Right ventricle myocardium inferior (tissue), 1 donor: ENCODE measurements at regions not wholly inside any gene's neighbourhood (a gene's known extent, or its start where the extent isn't known, plus 50 kb on each side); places are given as distances from the start of the nearest gene placed in this dataset.
A peak's percentile ranks its signal among the peaks of the same experiment; 100 is the strongest.
"Not testable (repeated sequence)": the region's sequence is repeated elsewhere in the genome, so short reads cannot be mapped to it uniquely, and the experiment has no call there.

ENCODE experiments used
- ATAC-seq: fragments of 200-7000 bp; cut with Tn5 transposase; one replicate; pipeline ENCODE4 v1.9.1; 2020; ENCODE audit warnings: mild to moderate bottlenecking, moderate library complexity
- DNase-seq: peaks from one replicate; pipeline ENCODE4 v3.0.0; 2021; ENCODE audit errors: missing footprints
- intact Hi-C: fragments of 100-400 bp; cut with DNase I; formaldehyde crosslinking; loops from one replicate; pipeline ENCODE4 v1.11.0; 2022
- donor health status: DM: no; HTN: yes; CAD: no; lungs with severe emphysema.

- ATAC-seq (no peak), DNase-seq (no peak)
- intact Hi-C loops: no loop called here
These were observed 343.8 kb upstream of the USP9Y start for GRCh38 chrY:12357204-12357603.

DNA sequence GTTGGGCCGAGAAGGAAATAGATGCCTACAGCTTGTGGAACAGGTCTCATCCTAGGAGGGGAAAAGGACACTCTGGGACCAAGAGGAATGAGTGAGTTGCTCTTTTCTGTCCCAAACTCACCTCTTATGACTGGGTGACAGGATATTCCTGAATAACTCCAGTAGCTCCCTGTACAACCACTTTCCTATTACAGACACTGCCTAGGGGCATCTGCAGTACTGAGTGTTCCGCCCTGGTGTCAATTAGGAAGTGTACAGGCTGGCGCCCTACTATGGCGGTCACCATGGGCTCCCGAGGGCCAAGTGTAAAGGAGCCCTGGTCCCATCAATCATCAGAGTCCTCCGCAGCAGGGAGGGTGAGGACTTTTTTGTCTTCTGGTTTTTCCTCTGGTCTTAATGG, 343.4 kb upstream of the USP9Y start:
- intact Hi-C loops: no loop called here
- ATAC-seq: no peak
- no peak for DNase-seq

DNA sequence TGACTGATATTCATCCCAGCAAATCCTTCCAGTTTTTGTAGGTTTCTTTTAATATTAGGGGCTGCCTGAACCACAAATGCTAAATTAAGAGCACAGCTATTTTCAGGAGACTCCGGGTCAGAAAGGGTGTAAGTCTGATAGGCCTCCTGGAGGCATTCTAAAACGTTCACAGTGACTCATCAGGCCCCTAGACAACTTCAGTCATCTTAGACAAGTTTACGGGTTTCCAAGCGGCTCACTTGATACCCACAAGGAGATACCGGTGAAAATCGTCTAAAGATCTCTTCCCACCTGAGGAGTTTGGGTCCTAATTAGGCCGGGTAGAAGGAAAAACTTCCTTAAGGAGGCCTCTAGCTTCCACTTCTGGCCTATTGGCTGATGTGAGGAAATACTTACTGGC, 342.7 kb upstream of the USP9Y start:
- intact Hi-C loops: no loop called here
- ATAC-seq (no peak), DNase-seq (no peak)

GRCh38 chrY:12359867-12360266, 341.2 kb upstream of the USP9Y start:
- DNase-seq (no peak), ATAC-seq (no peak)
- intact Hi-C loops: no loop called here

GRCh38 chrY:12360496-12360895, 340.5 kb upstream of the USP9Y start:
- no peak for DNase-seq
- ATAC-seq: no peak
- intact Hi-C loops: no loop called here

GRCh38 chrY:12365311-12365910, 335.6 kb upstream of the USP9Y start:
- intact Hi-C loops: no loop called here
- DNase-seq (no peak), ATAC-seq (no peak)

DNA sequence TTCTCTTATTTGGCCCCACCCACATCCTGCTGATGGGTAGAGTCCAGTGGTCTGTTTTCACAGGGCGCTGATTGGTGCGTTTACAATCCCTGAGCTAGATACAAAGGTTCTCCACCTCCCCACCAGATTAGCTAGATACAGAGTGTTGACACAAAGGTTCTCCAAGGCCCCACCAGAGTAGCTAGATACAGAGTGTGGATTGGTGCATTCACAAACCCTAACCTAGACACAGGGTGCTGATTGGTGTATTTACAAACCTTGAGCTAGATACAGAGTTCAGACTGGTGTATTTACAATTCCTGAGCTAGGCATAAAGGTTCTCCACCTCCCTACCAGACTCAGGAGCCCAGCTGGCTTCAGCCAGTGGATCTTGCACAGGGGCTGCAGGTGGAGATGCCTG, 326.4 kb upstream of the USP9Y start:
- DNase-seq, intact Hi-C loops, ATAC-seq: not testable (repeated sequence)

- DNase-seq, ATAC-seq, intact Hi-C loops: not testable (repeated sequence)
These were observed 309.1 kb upstream of the USP9Y start for GRCh38 chrY:12391655-12392559.

DNA sequence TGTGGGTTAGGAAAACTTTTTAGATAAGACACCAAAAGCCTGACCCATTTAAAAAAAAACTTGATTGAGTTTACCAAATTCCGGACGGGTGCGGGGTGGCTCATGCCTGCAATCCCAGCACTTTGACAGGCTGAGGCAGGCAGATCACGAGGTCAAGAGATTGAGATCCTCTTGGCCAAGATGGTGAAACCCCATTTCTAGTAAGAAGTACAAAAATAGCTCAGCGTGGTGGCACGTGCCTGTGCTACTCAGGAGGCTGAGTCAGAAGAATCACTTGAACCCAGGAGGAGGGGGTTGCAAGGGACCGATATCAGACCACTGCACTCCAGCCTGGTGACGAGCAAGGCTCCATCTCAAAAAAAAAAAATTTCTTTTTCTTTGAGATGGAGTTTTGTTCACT, 307.8 kb upstream of the USP9Y start:
- no peak for DNase-seq
- no peak for ATAC-seq
- intact Hi-C loops: no loop called here

GRCh38 chrY:12395381-12396120, 305.5 kb upstream of the USP9Y start:
- intact Hi-C loops, DNase-seq, ATAC-seq: not testable (repeated sequence)

- DNase-seq (no peak), ATAC-seq (no peak)
- intact Hi-C loops: no loop called here
These were observed 297.1 kb upstream of the USP9Y start for GRCh38 chrY:12403916-12404315.

DNA sequence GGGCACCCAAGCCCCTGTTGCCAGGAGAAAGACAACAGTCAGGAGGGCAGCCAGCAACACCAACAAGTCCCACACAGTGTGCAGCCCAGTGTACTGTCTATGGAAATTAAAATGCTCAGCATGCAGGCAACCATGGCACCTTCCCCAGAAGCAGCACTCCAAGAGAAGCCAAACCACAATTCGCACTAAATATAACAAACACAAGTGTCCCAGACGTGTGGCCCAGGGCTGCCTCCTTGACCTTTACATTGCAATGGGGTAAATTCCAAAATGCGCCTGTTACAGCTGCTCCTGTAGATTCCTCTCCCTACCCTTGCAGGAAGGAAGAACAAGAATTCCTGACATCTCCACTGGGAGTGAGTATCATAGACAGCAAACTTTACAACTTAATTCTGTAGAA, 292.8 kb upstream of the USP9Y start:
- ATAC-seq: no peak
- DNase-seq: no peak
- intact Hi-C loops: no loop called here

GRCh38 chrY:12410696-12411095, 290.3 kb upstream of the USP9Y start:
- no peak for ATAC-seq
- intact Hi-C loops: no loop called here
- no peak for DNase-seq

DNA sequence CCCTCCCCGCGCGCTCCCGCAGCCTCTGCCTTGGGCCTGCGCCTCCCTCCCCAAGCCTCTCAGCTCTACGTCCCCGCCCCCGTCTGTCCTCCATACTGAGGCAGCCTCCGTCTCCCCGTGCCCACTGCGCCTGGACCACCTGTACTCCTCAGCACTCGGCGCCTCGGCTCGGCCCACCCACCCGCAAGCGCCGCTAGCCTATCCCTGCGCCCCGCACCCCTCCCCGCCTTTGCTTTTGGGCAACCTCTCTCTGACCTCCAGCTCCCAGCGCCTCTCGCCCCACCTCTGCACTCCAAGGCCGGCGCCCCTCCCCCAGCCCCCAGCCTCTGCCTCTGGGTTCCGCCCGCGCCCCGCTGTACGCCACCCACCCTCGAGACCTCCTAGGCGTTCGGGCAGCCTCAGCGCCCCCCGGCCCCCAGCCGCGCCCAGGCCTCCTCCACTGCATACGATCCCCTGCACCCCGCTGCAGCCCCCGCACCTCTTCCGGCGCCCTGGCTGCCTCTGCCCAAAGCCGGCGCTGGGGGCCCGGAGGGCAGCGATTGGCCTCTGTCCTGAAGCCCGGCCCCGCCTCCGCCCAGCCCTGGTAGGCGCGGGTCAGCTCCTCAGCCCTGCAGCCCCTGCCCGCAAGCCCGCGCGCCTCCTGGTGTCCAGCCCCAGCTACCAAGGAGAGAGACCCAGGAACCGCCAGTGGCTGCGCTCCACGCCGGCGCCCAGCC, 279.8 kb upstream of the USP9Y start:
- ATAC-seq: peak; percentile 84
- intact Hi-C loops: no loop called here
- peak; percentile 71 for DNase-seq

- intact Hi-C loops: no loop called here
- ATAC-seq (no peak), DNase-seq (no peak)
These were observed 279.3 kb upstream of the USP9Y start for GRCh38 chrY:12421788-12422124.

- DNase-seq (no peak), ATAC-seq (no peak)
- intact Hi-C loops: no loop called here
These were observed 278.5 kb upstream of the USP9Y start for GRCh38 chrY:12422536-12422935.

DNA sequence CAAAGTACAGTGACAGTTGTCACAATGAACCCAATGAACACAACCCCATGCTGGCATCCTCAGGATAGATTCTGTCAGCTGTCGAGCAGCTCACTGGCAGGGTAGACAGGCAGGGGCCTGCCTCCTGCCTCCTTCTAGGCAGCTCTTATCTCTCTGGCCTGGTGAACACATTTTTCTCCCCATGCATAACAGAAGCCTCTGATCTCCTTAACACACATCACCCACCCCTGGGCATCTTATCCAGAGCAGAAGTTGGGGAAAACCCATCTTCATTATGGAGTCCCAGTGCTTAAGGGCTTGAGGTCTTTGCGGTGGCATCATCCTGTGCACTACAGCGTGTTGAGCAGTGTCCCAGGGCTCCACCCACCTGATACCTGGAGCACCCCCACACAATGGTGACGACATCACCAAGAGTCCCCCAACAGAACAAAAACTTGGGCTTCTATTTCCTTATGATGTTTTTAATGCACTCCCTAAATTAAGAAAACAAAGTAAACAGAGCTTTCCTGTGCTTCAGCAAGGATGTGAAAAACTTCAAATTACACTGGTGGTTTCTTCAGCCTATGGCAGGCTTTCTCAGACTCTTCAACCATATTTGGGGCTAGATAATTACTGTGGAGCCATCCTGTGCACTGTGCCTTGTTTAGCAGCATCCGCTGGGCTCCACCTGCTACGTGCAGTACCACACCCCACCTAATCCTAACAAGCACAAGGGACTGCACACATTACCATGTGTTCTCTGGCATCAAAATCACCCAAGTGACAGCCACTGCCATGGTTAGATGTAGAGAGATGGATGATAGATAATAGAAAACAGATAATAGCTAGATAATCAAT, 277.4 kb upstream of the USP9Y start:
- intact Hi-C loops: no loop called here
- ATAC-seq: no peak
- DNase-seq: no peak

DNA sequence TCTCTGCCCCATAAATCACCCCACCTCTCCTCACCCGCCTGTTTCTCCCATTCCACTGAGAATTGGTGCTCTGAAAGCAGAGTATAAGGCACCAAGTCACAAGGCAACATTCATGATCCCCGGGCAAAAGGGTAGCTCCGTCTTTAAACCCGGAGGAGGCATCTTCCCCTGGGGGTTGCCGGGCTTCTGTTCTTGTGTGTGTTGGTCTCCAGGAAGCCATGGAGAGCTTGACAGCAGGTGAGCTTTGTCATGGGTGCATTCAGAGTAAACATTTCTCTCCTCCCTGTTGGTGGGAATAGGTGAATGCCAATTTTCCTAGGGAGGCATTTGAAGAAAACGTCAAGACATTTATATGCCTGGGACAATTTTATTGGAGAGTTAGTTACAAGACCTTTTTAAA, 275.5 kb upstream of the USP9Y start:
- no peak for DNase-seq
- intact Hi-C loops: no loop called here
- no peak for ATAC-seq
